ENCODE measurements at regions not wholly inside any gene's neighbourhood (a gene's known extent, or its start where the extent isn't known, plus 50 kb on each side); places are given as distances from the start of the nearest gene placed in this dataset.

DNA sequence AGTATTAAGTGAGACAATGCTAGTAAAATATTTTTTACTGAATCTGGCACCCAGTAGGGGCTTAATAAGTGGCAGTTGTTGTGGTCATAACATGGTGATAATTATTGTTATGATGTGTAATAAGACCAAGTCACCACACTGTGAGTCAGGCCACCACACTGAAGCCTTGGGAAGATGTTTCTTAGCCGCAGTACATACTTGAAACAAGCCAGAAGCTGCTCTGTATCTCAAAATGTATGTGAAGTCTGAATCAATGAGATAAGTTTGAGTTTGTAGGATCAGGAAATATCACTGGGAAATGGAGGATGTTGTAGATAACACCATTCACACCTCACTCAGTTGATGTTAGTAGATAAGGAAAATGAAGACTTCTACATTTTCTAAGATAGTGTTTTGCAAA lies 51.3 kb upstream of the PTPN3 start:
- no peak for DNase-seq (ENCODE audit: low spot score)

DNA sequence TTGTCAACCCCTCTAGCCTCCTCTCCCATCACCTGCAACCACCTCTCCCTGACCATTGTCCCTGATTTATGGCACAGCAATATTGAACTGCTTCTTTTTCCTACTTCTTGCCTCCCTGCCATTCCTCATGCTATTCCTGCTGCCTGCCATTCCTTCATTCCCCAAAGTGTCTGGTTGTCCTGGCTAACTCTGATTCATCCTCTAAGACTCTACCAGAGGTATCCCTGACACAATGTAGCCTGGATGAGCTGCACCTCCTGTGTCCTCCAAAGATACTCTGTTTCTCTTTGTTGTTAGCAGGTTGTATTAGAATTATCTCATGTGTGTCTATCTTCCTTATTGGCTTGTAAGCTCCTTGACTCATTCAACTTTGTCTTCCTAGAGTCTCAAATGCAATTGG lies 53.5 kb upstream of the PTPN3 start:
- DNase-seq (ENCODE audit: low spot score) = no peak

DNA sequence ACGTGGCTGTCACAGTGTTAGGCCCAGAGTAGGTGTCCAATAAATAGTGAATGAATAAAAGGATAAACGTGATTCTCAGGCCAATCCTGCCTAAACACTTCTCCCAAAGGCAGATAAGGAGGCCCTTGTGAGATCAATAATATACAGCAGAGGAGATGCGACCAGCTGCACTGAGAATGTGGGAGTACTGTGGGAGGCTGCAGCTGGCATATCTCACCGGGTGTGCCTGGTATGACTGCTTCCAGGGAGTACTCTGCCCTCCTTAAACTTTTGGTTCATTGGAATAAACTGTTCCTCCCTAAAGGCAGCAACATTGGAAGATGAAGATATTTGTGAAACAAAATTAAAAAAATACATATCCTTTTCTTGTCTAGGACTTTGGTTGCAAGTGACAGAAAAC lies 57.1 kb upstream of the PTPN3 start:
- no peak for DNase-seq (ENCODE audit: low spot score)

DNA sequence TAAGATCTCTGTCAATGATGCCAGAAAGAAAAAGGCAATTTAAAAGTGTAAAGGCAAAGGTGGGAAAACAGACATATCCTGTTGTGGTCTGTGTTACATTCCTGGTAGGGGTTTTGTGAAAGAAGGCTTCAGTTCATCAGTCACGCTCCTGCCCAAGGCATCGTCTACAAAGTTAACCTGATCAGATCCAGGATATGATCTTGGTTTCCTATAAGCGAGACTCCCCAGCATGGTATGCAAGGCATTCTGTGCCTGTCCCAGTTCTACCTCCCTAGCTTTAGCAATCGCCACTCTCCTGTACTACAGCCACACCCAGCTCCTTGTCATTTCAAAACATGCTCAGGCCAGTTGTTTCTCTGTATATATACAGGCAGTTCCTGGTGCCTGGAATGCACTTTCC lies 58.0 kb upstream of the PTPN3 start:
- no peak for DNase-seq (ENCODE audit: low spot score)

DNA sequence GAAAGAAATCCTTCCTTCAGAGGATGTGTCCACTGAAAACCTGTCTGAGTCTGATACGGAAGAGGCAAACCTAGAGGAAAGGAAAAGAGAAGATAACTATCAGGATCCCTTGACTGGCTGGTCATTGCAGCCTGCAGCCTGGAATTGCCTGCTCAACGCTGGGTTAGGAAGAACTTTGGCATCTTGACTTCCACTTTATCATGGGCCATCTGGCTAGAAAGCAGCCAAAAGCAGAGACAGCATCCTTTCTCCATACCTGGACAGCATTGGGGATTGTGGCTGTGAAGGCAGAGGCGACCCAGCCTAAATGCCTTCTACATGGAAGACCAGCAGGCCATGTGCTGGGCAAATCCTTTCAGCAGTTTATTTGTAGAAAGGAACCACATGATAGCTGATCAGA lies 58.7 kb upstream of the PTPN3 start:
- no peak for DNase-seq (ENCODE audit: low spot score)

DNA sequence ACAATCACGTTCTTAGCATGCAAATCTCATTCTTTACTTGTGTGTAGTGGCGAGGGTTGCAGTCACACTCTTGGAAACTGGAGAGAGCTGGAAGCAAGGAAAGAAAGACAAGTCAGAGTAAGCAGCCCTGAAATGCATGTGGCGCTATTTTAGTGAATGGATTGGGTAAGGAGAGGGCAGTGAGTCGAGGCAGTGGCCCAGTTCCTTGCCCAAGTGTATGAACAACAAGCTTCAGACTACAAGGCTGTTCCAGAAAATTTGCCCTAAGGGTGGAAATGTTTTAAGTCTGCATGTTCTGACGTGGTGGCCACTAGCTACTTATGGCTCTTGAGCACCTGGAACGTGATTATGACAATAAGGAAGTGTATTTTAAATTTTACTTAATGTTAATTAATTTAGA lies 59.4 kb upstream of the PTPN3 start:
- DNase-seq (ENCODE audit: low spot score) = no peak

DNA sequence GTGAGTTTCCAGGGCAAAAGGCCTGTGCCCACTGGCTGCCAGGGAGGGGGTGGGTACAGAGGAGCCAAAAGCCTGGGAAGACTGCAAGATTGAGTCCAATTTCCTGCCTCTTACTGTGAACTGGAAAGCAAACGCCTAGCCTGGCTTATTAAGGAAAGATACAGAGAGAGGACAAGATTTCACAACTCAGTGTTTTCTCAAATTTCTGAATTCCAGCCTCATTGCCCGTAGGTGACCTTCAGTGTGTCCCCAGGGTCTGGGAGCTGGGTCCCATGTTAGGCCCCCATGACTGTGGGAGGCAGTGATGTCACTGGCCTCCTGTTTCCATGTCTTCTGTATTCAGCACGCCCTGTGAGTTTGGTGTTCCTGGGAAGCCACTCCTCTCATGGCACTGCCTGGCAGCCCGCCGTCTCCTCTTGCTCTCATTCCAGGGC lies 60.6 kb upstream of the PTPN3 start:
- DNase-seq (ENCODE audit: low spot score) = no peak

DNA sequence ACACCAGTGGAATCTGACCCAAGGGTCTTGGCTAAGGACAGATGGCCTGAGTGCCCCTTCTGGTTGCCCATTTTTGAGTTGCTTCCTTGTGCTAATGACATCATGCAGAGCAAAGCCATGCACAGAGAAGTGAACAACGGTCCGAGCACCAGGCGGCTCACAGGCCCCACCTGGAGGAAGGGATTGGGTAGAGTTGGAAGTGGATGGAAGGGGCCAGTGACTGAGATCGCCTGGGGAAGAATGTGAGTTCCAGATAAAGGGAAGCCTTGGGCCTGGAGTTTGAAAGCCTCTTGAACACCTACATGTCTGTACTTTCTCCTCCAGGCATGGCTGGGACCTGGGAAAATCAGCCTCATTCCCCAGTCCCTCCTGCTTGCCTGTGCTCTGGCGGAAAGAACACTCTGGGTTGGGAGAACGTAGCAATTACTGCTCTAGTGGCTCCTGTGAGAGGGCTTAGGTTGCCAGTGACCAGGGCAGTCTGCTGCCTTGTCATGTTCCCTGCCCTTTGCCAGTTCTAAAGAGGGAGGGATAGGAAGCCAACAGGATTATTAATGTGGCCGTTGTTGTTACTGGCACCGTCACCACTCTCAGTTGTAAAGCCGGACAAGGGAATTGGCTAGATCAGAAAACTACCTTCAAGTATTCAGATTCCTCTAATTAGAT lies 62.5 kb upstream of the PTPN3 start:
- DNase-seq (ENCODE audit: low spot score) = no peak

DNA sequence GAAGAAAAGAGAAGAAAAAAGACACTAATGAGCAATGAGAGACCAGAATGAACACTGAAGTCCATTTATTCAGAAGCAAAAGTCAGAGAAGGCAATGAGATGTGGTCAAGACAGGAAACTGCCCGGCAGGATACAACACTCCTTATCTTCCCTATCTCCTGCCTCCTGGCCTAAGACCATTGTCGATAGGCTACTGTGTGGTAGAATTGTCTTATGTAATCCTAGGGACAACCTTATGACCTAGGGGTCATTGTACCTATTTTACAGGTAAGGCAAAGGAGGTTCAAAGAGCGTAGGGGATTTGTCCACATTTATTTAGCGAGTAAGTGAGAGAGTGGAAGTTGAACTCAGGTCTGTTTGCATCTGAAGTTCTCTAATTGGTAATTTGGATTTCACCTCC lies 63.0 kb upstream of the PTPN3 start:
- DNase-seq (ENCODE audit: low spot score) = no peak

DNA sequence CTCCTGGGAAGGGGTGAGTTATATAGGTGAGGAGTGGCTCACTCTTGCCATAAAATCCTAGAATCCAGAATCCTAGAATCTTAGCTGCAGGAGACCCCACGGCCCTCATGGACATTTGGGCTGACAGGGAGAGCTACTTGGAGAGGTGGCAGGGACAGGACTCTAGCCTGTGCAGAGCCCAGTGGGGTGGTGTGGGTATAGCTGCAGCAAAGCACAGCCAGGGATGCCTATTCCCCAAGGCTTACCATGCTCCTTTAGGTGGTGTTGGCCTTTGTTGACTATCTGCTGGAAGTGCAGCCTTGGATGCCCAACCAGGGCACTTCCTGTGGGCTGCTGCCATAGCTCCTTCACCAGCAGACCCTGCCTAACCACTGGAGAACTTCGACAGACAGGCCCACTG lies 70.0 kb upstream of the PTPN3 start:
- DNase-seq (ENCODE audit: low spot score) = no peak

DNA sequence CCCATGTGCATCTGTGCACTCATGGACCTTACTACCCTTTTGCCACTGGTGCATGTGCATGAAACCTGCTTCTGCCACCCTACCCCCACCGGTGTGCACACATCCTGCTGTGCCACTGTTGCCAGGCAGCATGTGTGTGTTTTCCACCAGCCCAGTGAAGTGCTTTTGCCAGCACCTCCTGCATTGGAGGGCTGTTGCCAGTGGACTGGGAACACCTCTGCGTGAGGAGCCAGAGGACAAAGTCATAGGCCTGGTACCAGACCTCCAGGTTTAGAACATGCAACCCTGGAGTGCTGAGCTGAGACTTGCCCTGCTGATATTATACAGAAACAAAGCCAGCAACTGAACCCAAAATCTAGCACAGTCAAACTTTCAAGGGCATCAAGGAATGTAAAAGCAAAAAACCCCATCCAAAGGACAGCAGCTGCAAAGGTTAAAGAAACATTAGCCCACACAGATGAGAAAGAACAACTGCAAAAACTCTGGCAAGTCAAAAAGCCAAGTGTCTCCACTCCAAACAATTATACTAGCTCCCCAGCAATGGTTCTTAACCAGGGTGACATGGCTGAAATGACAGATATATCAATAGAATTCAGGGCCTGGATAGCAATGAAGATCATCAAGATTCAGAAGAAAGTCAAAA lies 70.6 kb upstream of the PTPN3 start:
- DNase-seq (ENCODE audit: low spot score) = no peak

DNA sequence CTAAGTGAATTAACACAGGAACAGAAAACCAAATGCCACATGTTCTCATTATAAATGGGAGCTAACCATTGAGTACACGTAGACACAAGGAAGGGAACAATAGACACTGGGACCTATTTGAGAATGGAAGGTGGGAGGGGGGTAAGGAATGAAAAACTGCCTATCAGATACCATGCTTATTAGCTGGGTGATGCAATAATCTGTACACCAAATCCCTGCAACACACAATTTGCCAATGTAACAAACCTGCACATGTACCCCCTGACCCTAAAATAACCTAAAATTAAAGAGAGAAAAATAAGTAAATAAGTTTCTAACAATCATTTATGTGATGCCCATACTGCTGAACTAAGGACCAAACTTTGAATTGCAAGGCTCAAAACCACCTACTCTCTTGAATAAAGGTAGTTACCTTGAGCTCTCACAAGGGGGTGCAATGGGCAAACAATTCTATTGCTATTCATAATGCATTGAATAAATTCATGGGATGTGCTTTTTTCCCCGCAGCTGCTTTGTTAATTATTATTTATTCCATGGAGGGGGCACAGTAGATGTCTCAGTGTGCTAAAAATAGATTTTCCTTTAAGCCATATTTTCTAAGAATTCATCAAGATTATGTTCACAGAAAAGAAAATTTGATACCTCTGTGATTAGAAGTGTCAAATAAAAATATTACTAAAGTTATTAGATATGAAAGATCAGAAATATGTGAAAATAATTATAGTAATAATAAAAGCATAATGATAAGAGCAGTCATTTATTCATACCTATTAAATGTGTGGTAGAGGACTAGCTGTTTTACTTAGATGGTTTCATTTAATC lies 76.2 kb upstream of the PTPN3 start:
- peak; percentile 46 for DNase-seq (ENCODE audit: low spot score)

DNA sequence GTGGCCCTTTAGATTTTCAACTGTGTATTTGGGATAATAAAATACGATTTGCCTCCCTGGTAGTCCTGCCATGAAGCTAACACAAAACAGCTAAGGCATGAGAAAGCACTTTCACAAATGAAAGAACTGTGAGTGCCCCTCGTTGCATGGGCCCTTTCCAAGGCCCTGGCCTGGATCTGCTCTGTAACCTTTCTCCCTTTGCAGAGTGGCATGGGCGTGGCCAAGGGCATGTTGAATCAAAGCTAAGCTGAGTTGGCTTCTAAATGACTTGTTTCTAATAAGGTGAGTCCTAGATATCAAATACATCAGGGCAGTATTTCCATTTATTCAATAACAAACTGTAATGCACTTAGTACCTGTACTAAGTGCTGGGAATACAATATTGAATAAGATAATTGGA lies 78.7 kb upstream of the PTPN3 start:
- no peak for DNase-seq (ENCODE audit: low spot score)

DNA sequence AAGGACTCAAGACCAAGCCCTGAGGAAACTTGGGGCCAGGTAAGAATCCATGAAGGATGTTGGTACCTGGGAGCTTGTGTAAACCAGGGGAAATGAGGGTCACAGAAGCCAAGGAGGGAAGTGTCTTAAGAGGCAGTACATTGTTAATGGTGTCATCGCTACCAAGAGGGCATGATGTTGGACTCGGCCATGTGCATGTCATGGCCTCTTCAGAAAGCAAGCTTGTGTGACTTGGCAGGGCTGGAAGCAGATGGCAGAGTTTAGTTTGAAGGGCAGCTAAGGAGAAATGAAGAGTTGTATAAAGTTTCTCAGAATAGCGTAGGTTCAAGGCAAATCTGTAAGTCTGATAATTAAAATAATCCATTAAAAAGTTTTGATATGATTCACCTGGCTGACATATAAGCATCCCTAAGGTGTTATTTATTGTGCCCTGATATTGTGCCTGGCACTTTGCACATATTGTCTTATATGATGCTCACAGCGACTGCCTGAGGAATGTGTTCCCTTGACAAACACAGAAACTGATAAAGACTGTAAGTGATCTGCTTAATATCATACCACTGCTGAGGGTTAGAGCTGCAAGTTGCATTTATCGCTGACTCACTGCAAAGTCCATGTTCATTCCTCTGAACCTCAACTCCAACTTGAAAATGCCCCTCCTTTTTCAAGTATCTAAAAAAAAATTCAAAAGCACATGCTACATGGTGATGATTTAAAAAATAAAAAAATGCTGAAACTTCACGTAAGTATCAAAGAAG lies 81.3 kb upstream of the PTPN3 start:
- no peak for DNase-seq (ENCODE audit: low spot score)

DNA sequence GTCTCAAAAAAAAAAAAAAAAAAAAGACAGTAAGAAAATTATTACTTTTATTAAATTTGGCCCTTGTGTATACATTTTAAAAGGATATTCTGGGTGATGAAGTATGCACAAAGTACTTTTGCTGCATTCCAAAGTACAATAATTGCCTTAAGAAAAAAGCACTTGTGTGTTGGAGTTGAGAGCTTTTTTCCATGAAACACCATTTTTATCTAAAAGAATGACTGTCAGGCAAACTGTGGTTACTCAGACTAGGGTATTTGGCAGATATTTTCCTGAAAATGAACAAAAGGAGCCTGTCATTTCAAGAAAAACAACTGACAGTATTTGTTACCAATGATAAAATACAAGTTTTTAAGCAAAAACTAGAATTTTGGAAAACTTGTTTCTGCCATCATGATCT lies 84.3 kb upstream of the PTPN3 start:
- DNase-seq (ENCODE audit: low spot score) = no peak

DNA sequence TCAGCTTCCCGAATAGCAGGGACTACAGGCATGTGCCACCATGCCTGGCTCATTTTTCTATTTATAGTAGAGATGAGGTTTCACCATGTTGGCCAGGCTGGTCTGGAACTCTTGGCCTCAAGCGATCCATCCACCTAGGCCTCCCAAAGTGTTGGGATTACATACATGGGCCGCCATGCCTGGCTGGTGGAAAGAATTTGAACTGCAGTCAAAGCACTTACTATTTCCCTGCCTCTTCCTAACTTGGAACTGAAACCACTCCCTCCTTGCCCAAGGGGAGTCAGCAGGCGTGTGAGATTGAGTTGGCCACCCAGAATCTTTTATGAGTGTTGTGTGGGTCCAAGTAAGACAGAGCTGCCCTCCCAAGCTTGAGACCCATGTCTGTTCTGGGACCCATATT lies 86.1 kb upstream of the PTPN3 start:
- no peak for DNase-seq (ENCODE audit: low spot score)

DNA sequence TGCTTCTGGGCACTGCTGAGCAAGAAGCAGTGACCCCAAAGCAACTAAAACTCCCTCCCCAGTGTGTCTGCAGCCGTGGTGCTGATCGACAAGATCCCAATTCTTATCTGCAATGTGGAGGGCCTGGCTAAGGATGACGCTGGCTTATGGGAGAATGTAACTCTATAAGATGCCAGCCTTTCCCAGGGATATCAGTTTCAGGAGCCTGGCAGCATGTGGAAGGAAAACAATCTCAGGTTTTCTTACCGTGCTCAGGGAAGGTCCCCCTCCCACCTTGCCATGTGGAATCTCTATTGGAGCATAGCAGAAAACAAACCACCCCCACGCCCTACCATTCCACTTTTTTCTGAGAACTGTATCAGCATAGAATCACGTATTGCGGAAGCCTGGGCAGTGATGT lies 87.7 kb upstream of the PTPN3 start:
- no peak for DNase-seq (ENCODE audit: low spot score)

DNA sequence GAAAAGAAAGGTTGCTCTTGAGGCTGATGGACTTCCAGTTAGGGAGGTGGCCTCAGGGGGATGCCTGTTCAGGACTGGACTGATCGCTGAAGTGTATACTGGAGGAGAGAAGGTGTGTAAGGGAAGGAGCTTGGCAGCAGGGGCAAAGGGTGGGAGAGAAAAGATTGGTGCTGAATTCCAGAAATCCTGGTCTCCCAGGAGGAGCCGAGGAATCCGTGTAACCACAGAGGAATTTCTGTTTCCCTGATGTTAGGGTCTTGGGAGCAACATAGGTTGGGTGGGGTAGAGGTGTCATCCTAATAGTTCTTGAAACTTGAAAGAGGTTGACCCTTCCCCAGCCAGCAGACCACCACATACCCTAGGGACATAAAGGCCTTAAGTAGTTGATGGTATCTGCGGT lies 88.9 kb upstream of the PTPN3 start:
- no peak for DNase-seq (ENCODE audit: low spot score)

DNA sequence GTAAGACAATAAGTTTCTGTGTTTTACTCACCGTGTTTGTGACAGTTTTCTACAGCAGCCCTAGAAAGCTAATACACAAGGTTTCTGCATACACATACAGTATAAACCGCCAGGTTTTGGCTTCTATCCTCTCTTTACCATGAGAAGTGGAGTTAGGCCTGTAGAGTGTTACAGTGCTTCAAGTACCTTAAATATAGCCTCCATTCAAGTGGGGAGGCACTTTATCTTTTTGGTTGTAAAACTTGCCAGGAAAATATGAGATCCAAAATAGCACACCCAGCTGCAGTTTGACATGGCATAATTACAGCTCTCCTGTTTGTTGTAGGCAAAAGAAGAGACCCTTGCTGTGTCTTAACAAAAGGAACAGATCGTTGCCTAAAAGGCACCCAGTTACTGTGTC lies 90.3 kb upstream of the PTPN3 start:
- no peak for DNase-seq (ENCODE audit: low spot score)

DNA sequence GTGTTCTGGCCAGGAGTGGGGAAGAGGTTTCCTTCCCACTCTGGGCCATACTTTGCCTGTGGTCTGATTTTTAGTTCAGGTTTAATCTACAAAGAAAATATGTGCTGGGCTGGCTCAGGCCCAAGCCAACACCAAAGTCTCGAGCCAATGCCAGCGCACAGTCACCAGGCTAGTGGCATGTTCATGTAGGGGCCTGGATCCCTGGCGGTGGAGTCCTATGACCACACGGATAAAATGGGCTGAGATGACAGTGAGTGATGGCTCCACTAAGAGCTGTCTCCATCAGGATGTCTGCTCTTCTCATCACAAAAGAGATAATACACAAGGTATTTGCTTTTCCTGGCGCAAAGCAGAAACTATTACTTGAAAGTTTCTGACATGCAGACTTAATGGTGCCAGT lies 92.9 kb upstream of the PTPN3 start:
- no peak for DNase-seq (ENCODE audit: low spot score)

DNA sequence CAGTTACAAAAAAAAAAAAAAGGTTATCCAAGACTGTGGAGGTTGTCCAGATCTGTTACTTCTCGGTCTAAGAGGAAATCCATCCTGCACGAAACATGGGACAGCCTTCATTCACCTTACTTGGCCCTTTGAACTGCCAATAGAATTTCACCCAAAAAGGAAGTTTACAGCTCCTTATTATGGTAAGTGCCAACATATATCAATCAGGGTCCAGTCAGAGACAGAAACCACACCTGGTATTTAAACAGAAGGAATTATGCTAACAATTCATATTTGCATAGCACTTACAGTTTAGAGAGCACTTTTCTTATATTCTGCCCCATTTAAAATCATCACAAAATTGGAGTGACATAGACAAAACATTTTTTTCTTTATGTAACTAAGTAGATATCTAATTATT lies 93.6 kb upstream of the PTPN3 start:
- no peak for DNase-seq (ENCODE audit: low spot score)

DNA sequence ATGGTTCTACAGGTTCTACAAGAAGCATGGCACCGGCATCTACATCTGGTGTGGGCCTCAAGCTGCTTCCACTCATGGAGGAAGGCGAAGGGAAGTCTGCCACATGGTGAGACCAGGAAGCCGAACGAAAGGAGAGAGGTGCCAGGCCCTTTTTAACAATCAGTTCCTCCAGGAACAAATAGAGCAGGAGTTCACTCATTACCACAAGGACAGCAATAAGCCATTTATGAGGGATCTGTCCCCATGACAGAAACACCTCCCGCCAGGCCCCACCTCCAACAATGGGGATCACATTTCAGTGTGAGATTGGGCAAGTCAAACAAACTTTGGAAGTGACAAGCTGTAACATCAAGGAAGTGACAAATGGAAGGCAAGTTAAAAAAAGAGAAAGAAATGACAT lies 95.5 kb upstream of the PTPN3 start:
- DNase-seq (ENCODE audit: low spot score) = no peak

DNA sequence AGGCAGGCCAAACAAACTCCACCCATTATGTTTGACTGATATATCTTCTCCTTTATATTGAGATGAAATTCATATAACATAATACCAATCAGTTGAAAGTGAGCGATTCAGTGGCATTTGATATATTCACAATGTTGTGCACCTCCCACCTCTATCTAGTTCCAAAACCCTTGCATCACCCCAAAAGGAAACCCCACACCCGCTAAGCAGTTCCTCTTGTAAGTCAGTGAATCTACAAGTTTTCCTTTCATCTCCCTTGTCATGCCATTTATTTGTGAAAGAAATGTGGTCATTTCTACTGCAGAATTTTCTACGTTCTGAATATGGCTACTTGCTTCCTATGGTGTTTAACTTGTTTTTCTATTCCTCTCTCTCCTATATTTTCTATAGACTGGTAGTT lies 99.4 kb upstream of the PTPN3 start:
- DNase-seq (ENCODE audit: low spot score) = no peak
